GM12874 (cell line): ENCODE measurements at regions not wholly inside any gene's neighbourhood (a gene's known extent, or its start where the extent isn't known, plus 50 kb on each side); places are given as distances from the start of the nearest gene placed in this dataset.

ENCODE experiments used
- TF ChIP-seq, protein P1 (sequence below): IDR thresholded peaks from 2 replicates; pipeline ENCODE4 v1.5.1; 2011; ENCODE audit warnings: low read depth, mild to moderate bottlenecking, control low read depth, low read length, moderate library complexity; ENCODE audit not compliant: insufficient read depth

DNA sequence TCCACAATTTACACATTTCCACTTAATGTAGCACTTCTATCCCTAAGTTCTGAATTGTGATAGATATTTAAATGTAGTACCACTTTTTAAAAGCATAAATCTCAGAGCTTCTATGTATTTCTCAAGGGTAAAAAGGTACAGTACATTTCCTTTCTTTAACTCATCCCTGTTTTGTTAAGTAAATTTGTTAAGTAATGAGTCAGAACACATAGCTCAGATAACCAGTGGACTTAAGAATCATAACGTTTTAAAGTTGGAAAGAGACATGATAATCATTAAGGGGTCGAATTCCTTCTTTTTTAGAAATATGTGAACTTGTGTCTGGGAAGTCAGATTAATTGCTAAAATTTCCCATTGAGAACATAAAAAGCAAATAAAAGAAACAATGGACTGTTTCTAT is 810.2 kb upstream of the NUDT12 start:
- TF ChIP-seq, protein P1, sequence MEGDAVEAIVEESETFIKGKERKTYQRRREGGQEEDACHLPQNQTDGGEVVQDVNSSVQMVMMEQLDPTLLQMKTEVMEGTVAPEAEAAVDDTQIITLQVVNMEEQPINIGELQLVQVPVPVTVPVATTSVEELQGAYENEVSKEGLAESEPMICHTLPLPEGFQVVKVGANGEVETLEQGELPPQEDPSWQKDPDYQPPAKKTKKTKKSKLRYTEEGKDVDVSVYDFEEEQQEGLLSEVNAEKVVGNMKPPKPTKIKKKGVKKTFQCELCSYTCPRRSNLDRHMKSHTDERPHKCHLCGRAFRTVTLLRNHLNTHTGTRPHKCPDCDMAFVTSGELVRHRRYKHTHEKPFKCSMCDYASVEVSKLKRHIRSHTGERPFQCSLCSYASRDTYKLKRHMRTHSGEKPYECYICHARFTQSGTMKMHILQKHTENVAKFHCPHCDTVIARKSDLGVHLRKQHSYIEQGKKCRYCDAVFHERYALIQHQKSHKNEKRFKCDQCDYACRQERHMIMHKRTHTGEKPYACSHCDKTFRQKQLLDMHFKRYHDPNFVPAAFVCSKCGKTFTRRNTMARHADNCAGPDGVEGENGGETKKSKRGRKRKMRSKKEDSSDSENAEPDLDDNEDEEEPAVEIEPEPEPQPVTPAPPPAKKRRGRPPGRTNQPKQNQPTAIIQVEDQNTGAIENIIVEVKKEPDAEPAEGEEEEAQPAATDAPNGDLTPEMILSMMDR: no peak

DNA sequence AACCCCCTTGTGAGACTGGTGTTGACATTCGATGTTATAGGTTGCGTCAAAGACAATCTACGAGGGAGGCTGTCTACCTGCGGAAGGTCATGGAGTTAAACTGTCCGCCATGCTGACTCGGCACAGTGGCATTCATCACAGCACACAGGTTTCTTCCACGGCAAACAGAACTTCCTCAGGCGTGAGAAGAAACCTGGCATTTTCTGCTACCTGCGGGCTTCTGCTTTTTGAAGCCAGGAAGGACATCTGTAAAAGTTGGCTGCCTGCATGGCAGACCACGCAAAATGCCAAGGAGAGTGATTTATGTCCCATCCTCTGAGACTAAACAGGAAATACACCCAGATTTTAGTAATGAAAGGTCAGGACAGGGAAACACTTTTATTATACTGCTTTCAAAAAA is 809.8 kb upstream of the NUDT12 start:
- TF ChIP-seq, protein P1: no peak

DNA sequence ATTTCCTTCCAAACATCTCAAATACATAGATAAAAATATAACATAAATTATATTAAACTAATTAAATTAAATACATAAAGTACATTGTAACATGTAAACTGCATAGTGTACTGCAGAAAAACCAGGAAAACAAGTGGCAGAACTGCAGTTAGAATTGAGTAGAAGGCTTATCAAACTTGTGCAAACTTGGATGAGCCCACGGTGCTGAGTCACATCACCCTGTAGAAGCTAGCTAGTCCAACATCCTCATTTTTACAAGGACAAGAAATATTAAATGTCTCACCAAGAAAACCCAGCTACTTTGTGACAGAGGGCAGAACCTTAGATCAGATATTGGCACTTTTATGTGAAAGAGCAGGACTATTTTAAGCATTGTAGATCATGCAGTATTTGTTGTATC is 807.9 kb upstream of the NUDT12 start:
- TF ChIP-seq, protein P1: no peak

DNA sequence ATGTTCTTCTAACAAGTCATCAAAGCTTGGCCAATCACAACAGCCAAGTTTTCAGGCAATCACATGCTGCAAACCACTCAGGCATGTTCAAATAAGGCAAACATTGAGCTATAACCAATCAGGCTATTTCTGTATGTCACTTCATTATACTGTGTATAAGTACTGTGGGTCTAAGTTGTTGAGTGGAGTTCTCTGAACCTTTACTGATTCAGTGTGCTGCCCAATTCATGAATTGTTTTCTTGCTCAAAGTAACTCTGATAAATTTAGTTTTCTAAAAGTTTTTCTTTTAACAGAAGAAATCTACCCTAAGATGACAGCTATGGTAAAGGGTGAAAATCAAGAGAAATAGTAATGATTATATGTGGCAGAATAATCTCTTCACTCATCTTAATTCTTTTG is 805.4 kb upstream of the NUDT12 start:
- TF ChIP-seq, protein P1: no peak

DNA sequence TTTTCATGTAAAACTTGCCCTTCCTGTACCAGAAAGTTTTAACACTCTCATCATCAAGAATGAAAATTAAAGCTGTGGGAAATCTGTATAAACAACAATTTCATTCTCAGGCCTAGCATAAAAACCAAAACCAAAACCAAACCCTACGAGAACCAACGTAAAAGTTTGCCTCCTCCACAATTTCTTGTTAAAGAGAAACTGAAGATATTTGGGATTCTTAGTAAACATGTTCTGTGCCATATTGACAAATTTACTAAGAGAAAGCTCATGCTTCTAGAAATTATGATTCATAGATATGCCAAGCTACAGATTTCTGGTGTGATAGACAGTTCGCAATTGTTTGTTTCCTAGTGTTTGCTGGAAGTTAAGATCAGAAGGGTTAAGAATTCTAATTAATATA is 801.0 kb upstream of the NUDT12 start:
- TF ChIP-seq, protein P1: no peak

DNA sequence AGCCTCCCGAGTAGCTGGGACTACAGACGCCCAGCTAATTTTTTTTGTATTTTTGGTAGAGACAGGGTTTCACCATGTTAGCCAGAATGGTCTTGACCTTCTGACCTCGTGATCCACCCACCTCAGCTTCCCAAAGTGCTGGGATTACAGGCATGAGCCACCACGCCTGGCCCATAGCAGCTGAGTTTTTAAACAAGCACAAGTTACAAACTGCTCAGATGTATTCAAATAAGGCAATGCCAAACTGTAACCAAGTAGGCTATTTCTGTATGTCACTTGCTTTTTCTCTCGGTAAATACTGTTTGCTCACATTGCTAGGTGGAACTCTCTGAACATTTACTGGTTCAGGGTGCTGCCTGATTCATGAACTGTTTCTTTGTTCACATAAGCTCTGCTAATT is 799.3 kb upstream of the NUDT12 start:
- TF ChIP-seq, protein P1: no peak

DNA sequence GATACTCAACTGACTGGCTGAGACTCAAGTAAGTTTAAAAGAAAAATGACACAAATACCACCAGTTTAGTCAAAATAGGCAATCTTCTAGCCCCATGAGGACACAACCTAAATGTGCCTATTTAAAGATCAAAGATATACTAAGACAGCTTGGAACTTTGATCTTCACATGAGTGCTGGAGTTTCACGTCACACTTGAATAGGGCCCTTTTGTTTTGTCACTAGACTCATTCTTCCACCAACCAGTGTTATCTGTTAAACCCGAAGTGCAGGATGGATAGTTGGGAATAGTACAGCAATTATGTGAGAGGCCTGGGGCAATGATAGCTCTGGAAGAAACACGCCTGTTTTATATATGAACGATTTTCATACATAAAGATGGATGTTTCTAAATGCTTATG is 792.8 kb upstream of the NUDT12 start:
- TF ChIP-seq, protein P1: no peak

DNA sequence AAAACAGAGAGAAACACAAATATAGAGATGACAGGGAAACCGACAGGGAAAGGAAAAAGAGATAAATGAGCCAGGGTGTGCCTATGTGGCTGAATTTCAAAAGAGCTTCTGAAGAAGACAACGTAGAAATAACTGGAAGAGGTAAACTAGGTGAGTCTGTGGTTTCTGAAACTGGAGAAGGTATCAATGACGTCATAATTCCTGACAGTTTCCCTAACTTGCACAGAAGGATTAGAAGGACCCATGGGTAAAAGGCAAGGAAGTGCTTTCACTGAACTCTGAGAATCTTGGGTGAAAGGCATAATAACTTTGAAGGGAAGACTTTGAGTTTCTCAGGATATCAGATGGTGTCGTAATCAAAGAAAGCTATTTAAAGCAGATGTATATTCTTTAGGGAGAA is 790.8 kb upstream of the NUDT12 start:
- TF ChIP-seq, protein P1: no peak
